Brain microvascular endothelial cell (primary cell): ENCODE measurements at regions not wholly inside any gene's neighbourhood (a gene's known extent, or its start where the extent isn't known, plus 50 kb on each side); places are given as distances from the start of the nearest gene placed in this dataset.
"Not testable (repeated sequence)": the region's sequence is repeated elsewhere in the genome, so short reads cannot be mapped to it uniquely, and the experiment has no call there.

Experiments
- DNase-seq: peaks from one replicate; pipeline ENCODE4 v3.0.0-alpha.2; 2020
- H3K27ac ChIP-seq: fragments of 250-450 bp; sonication (Bioruptor Pico); 2 replicates; pipeline ENCODE4 v1.5.1; 2020; ENCODE audit warnings: mild to moderate bottlenecking, moderate library complexity
- H3K27me3 ChIP-seq: fragments of 250-450 bp; sonication (Bioruptor Pico); replicated peaks from 2 replicates; pipeline ENCODE4 v1.5.1; 2020; ENCODE audit warnings: mild to moderate bottlenecking
- H3K36me3 ChIP-seq: fragments of 250-450 bp; sonication (Bioruptor Pico); replicated peaks from 2 replicates; pipeline ENCODE4 v1.5.1; 2020; ENCODE audit warnings: mild to moderate bottlenecking
- H3K4me3 ChIP-seq: 2 replicates; pipeline ENCODE4 v1.5.1; 2011; ENCODE audit warnings: low read depth, mild to moderate bottlenecking, control low read depth, low read length, moderate library complexity
- in situ Hi-C: cut with HindIII; loops from 2 replicates; pipeline ENCODE4 v1.10.0; 2017; ENCODE audit warnings: low sequenced_read_pairs, low pct_ligation_motif_present
- TF ChIP-seq, protein P1 (sequence below): IDR thresholded peaks from 2 replicates; pipeline ENCODE4 v1.5.1; 2011; ENCODE audit warnings: low read depth, mild to moderate bottlenecking, moderate library complexity, low read length, control low read depth, inconsistent platforms; ENCODE audit errors: missing control alignments

DNA sequence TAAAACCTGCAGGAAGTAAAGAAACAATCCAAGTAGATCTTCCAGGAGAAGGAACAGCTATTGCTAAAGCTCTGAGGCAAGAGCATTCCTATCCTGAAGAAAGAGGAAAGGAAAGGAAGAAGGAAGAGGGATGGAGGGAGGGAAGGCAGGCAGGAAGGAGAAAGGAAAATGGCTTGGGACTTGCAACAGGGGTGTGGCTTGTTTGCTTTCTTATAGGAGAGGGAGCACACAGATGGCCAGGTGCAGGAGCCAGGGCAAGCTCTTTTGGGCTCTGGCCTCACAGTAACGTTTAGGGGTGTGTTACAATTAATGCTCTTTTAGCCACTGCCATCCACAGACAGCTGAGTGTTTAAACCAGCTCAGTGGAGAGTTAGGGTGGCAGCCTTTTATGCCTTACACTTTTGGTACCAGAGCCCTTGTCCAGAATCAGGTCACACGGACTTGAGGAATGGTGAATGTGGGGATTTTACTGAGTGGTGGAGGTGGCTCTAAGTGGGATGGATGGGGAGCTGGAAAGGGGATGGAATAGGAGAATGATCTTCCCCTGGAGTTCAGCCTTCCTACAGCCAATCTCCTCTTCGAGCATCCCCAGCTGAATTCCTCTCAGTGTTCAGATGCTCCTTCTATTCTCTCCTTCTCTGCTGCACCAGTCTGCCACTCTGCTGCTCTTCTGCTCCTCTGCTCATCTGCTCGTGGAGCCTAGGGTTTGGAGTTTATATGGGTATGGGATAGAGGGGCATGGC is 108.7 kb upstream of the SLC39A10 start:
- no peak for DNase-seq
- no peaks in the 10 kb centered on the region for H3K36me3 ChIP-seq
- in situ Hi-C loops, result no loop called here
- TF ChIP-seq, protein P1, sequence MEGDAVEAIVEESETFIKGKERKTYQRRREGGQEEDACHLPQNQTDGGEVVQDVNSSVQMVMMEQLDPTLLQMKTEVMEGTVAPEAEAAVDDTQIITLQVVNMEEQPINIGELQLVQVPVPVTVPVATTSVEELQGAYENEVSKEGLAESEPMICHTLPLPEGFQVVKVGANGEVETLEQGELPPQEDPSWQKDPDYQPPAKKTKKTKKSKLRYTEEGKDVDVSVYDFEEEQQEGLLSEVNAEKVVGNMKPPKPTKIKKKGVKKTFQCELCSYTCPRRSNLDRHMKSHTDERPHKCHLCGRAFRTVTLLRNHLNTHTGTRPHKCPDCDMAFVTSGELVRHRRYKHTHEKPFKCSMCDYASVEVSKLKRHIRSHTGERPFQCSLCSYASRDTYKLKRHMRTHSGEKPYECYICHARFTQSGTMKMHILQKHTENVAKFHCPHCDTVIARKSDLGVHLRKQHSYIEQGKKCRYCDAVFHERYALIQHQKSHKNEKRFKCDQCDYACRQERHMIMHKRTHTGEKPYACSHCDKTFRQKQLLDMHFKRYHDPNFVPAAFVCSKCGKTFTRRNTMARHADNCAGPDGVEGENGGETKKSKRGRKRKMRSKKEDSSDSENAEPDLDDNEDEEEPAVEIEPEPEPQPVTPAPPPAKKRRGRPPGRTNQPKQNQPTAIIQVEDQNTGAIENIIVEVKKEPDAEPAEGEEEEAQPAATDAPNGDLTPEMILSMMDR, result no peak
- H3K27ac ChIP-seq, result no peak overlapping the region
- no peaks in the 10 kb centered on the region for H3K27me3 ChIP-seq
- no peak overlapping the region for H3K4me3 ChIP-seq

DNA sequence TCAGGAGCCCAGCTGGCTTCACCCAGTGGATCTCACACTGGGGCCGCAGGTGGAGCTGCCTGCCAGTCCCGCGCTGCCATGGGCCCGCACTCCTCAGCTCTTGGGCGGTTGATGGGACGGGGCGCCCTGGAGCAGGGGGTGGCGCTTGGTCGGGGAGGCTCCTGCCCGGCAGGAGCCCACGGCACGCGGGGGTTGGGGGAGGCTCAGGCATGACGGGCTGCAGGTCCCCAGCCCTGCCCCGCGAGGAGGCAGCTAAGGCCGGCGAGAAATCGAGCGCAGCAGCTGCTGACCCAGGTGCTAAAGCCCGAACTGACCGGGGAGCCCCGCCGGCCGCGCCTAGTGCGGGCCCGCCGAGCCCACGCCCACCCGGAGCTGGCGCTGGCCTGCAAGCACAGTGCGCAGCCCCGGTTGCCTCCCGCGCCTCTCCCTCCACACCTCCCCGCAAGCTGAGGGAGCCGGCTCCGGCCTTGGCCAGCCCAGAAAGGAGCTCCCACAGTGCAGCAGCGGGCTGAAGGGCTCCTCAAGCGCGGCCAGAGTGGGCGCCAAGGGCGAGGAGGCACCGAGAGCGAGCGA is 109.7 kb upstream of the SLC39A10 start:
- H3K36me3 ChIP-seq, DNase-seq, H3K27ac ChIP-seq, in situ Hi-C loops, H3K4me3 ChIP-seq, H3K27me3 ChIP-seq: not testable (repeated sequence)

DNA sequence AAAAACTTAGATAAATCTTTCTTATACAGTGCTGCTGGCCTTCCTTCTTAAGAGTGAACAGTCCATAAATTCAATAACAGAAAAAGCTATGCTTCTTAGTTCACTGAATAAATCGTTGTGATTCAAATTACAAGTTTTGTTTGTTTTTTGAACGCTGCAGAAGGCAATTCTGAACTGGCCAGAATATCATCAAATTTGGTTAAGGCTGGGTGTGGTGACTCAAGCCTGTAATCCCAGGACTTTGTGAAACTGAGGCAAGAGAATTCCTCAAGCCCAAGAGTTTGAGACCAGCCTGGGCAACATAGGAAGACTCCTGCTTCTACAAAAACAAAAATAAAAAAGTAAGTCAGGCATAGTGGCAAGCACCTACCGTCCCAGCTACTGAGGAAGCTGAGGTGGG is 111.2 kb upstream of the SLC39A10 start:
- TF ChIP-seq, protein P1, result no peak
- DNase-seq, result no peak
- in situ Hi-C loops, result no loop called here
- no peaks in the 10 kb centered on the region for H3K36me3 ChIP-seq
- H3K4me3 ChIP-seq, result no peak overlapping the region
- no peaks in the 10 kb centered on the region for H3K27me3 ChIP-seq
- H3K27ac ChIP-seq, result no peak overlapping the region

DNA sequence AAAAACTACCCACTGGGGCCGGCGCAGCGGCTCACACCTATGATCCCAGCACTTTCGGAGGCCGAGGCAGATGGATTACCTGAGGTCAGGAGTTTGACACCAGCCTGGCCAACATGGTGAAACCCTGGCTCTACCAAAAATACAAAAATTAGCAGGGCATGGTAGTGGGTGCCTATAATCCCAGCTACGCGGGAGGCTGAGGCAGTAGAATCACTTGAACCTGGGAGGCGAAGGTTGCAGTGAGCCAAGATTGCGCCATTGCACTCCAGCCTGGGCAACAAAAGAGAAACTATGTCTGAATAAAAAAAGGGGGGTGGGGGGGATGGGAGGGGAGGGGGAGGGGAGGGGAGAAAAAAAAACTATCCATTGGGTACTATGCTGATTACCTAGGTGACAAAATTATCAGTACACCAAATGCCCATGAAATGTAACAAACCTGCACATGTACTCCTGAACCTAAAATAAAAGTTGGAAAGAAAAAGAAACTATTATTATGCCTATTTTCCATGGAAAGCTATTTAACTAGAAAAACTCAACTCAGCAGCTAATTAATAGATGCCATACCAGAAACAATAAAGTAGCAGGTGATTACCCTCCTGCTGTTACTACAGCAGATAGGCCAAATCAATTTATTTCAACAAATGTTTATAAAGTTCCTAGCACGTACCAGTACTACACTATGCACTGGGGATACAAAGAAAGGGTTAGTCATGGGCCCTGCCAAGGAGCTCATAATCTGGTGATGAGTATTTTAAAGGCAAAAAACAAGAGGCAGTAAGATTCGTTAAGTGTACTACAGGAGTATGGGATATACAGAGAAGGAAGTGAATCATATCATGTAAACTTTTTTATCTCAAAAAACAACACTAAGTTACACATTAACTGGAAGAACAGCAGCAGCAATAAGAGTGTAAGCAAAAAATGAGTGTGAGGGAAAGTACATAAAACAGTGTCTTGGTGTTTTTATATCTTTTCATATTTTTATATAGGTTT is 112.8 kb upstream of the SLC39A10 start:
- H3K36me3 ChIP-seq, result no peaks in the 10 kb centered on the region
- in situ Hi-C loops, result no loop called here
- H3K27ac ChIP-seq, result peak overlapping the region; percentile 78
- peak; percentile 80 for DNase-seq
- no peaks in the 10 kb centered on the region for H3K27me3 ChIP-seq
- TF ChIP-seq, protein P1, result no peak
- no peak overlapping the region for H3K4me3 ChIP-seq

DNA sequence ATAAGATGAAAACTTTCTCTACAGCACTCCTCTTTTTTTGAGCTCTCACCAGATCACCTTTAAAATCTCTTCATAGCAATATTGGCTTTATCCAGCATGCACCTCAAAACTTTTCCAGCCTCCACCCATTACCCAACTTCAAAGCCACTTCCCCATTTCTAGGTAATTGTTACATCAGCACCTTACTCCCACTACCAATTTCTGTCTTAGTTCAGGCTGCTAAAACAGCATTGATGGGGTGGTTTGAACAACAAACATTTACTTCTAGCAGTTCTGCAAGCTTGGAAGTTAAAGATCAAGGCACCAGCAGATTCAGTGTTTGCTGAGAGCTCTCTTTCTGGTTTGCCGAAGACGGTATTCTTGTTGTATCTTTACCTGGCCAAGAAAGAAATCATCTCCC is 114.0 kb upstream of the SLC39A10 start:
- Histone ChIP-seq H3K36me3 (no peaks in the 10 kb centered on the region), H3K4me3 (no peak overlapping the region), H3K27me3 (no peaks in the 10 kb centered on the region), H3K27ac (no peak overlapping the region)
- no peak for DNase-seq
- in situ Hi-C loops, result no loop called here
- TF ChIP-seq, protein P1, result no peak

DNA sequence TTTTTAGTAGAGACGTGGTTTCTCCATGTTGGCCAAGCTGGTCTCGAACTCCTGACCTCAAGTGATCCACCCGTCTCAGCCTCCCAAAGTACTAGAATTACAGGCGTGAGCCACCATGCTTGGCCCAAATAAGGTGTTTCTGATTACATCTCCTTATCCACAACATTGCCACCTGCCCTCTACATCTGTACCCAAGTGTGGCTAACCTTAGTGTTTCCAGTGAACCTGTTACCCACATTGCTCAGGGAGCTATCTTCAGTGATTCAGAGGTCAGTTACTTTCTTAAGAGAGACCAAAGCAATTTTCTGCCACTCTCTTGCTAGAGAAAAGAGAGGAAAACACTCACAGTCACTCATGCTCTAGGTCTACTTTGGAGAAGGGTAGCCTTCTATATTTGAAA is 115.0 kb upstream of the SLC39A10 start:
- in situ Hi-C loops, result no loop called here
- H3K4me3 ChIP-seq, result no peak overlapping the region
- TF ChIP-seq, protein P1, result no peak
- no peaks in the 10 kb centered on the region for H3K36me3 ChIP-seq
- DNase-seq, result no peak
- no peaks in the 10 kb centered on the region for H3K27me3 ChIP-seq
- H3K27ac ChIP-seq, result no peak overlapping the region
